Right lobe of liver (tissue), 6 donors: ENCODE measurements at regions not wholly inside any gene's neighbourhood (a gene's known extent, or its start where the extent isn't known, plus 50 kb on each side); places are given as distances from the start of the nearest gene placed in this dataset.
"Not testable (repeated sequence)": the region's sequence is repeated elsewhere in the genome, so short reads cannot be mapped to it uniquely, and the experiment has no call there.

Experiments used
- ATAC-seq, 4 donors: fragments of 200-7000 bp; cut with Tn5 transposase; one replicate each; pipeline ENCODE4 v1.9.1; 2020; ENCODE audit warnings: mild to moderate bottlenecking in 4 of 4, moderate library complexity in 4 of 4
- DNase-seq, 3 donors: peaks; one replicate each; pipeline ENCODE4 v3.0.0-alpha.2; 2020
- H3K27ac ChIP-seq, 3 donors: fragments of 200-600 bp; one replicate each; pipeline ENCODE4 v1.8.0; 2022
- H3K27me3 ChIP-seq, 2 donors: fragments of 200-600 bp; one replicate each; pipeline ENCODE4 v1.8.0; 2022
- H3K36me3 ChIP-seq, 4 donors: fragments of 200-600 bp; sonication (generic) in 1 of 4; one replicate each; pipeline versions ENCODE4 v1.5.1 to v1.8.0; 2017 to 2022; ENCODE audit warnings: control low read depth in 1 of 4
- H3K4me1 ChIP-seq, 4 donors: fragments of 200-600 bp; sonication (generic) in 1 of 4; one replicate each; pipeline versions ENCODE4 v1.5.1 to v1.8.0; 2017 to 2022; ENCODE audit warnings: control low read depth in 1 of 4
- H3K4me3 ChIP-seq, 3 donors: fragments of 200-600 bp; one replicate each; pipeline ENCODE4 v1.8.0; 2022
- H3K9me3 ChIP-seq, 4 donors: fragments of 200-600 bp; sonication (generic) in 1 of 4; one replicate each; pipeline versions ENCODE4 v1.5.1 to v1.8.0; 2017 to 2022; ENCODE audit warnings: control low read depth in 1 of 4
- POLR2A ChIP-seq: fragments of 450-650 bp; IDR thresholded peaks from one replicate; pipeline ENCODE4 v1.6.1; 2017; ENCODE audit warnings: antibody characterized with exemption, mild to moderate bottlenecking
- WGBS: methylation state at CpG from one replicate; pipeline ENCODE4 v1.1.6; 2018; ENCODE audit warnings: low coverage, low lambda C conversion rate; ENCODE audit not compliant: insufficient coverage; ENCODE audit errors: missing lambda C conversion rate; 5-methylcytosine and 5-hydroxymethylcytosine counted together
- intact Hi-C, 2 donors: fragments of 100-400 bp; cut with DNase I; formaldehyde crosslinking; loops; one replicate each; pipeline versions ENCODE4 v1.11.2 to v1.14.1; 2022
- TF ChIP-seq, protein P1 (sequence below), 4 donors: fragments of 200-600 bp in 3 of 4; fragments of 450-650 bp in 1 of 4; IDR thresholded peaks; one replicate each; pipeline versions ENCODE4 v1.5.1 to v1.8.0; 2016 to 2022; ENCODE audit warnings: antibody characterized with exemption in 4 of 4, mild to moderate bottlenecking in 2 of 4
- donor health status: DM: no; HTN: yes; CAD: no.
- donor health status: DM: no; HTN: no; CAD: no.
- donor health status: DM: no; HTN: no; CAD: no.
- donor health status: DM: no; HTN: yes; CAD: no.
- donor health status: DM: no; HTN: yes; CAD: no.

DNA sequence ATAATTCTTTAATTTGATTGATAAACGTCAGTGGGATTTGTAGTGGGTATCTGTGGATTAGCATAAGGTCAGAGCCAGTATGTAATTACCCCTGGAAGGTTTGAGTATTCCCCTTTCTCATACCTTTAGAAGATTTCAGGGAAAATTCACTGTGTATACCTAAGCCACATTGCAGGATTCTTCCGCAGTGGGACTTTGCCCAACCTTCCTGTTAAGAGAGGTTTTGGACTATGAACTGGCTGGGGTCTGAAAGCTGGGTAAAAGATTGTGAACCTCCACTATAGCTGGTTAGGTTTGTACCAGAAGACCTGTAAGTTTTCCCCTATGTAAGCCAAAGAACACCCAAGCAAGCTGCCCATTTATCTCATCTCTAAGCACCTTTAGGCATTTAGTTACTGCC is 150.2 kb downstream of the TTC6 start:
- ATAC-seq: no peak
- no peaks in the 10 kb centered on the region for H3K4me1 ChIP-seq
- no peak for DNase-seq
- intact Hi-C loops: no loop called here
- H3K27ac ChIP-seq: no peak overlapping the region
- H3K36me3 ChIP-seq: no peaks in the 10 kb centered on the region
- no peaks in the 10 kb centered on the region for H3K9me3 ChIP-seq
- H3K27me3 ChIP-seq: no peaks in the 10 kb centered on the region
- no peak overlapping the region for H3K4me3 ChIP-seq
- no peak for TF ChIP-seq POLR2A
- TF ChIP-seq, protein P1, sequence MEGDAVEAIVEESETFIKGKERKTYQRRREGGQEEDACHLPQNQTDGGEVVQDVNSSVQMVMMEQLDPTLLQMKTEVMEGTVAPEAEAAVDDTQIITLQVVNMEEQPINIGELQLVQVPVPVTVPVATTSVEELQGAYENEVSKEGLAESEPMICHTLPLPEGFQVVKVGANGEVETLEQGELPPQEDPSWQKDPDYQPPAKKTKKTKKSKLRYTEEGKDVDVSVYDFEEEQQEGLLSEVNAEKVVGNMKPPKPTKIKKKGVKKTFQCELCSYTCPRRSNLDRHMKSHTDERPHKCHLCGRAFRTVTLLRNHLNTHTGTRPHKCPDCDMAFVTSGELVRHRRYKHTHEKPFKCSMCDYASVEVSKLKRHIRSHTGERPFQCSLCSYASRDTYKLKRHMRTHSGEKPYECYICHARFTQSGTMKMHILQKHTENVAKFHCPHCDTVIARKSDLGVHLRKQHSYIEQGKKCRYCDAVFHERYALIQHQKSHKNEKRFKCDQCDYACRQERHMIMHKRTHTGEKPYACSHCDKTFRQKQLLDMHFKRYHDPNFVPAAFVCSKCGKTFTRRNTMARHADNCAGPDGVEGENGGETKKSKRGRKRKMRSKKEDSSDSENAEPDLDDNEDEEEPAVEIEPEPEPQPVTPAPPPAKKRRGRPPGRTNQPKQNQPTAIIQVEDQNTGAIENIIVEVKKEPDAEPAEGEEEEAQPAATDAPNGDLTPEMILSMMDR (IDR thresholded peaks at IDR 0.05): no peak
- WGBS: 72% methylated on average over 2 of the region's 2 CpGs

DNA sequence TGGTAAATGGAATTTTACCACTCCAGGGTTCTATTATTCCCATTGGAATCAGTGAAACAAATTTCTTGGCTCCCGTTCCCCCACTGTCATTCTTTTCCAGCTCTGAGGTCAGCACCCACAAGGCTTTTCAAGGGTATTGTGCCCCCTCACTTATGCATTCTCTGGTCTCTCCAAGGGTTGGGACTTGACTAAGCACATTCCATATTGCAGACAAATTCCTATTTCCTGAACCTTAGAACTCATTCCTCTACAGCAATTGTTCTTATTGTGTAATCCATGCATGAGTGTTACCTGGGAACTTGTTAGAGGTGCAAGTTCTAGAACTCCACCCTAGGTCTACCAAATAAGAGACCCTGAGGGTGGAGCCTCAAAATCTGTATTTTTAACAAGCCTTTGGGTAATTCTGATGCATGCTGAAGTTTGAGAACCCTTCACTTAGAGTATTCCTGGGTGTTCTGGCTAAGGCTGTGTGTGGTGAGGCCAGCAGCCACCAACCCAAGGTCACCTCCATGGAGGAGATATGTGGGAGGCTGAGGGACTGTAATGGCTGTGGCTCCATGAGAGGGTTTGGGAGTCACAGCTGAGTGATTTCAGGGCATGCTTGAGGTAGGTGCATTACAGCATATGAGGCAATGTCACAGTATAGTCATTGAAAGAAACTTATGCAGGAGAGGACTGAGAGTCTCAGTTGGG is 150.9 kb downstream of the TTC6 start:
- intact Hi-C loops: no loop called here
- H3K36me3 ChIP-seq: no peaks in the 10 kb centered on the region
- no peak overlapping the region for H3K27ac ChIP-seq
- no peak overlapping the region for H3K4me3 ChIP-seq
- DNase-seq (no peak), ATAC-seq (no peak)
- no peaks in the 10 kb centered on the region for H3K27me3 ChIP-seq
- no peaks in the 10 kb centered on the region for H3K9me3 ChIP-seq
- WGBS: 91% methylated on average over 1 of the region's 1 CpG
- TF ChIP-seq, protein P1 (IDR thresholded peaks at IDR 0.05): no peak
- no peak for TF ChIP-seq POLR2A
- H3K4me1 ChIP-seq: no peaks in the 10 kb centered on the region

DNA sequence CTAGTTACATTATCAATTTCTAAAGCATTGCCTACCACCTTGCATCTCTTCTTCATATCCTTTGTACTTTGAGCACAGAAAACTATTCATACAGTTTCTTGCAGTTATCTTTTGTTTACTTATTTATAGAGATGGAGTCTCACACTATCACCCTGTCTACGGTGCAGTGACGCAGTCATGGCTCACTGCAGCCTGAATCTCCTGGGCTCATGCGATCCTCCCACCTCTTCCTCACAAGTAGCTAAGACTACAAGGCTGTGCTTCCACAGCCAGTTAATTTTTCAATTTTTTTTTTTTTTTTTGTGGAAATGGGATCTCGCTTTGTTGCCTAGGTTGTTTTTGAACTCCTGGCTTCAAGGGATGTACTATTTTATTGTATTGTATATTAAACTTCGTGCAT is 158.0 kb downstream of the TTC6 start:
- Histone ChIP-seq H3K9me3 (no peaks in the 10 kb centered on the region), H3K27me3 (no peaks in the 10 kb centered on the region), H3K36me3 (no peaks in the 10 kb centered on the region), H3K27ac (no peak overlapping the region), H3K4me3 (no peak overlapping the region), H3K4me1 (no peaks in the 10 kb centered on the region)
- intact Hi-C loops: no loop called here
- DNase-seq (no peak), ATAC-seq (no peak)
- 80% methylated on average over 5 of the region's 5 CpGs for WGBS
- TF ChIP-seq, protein P1 (IDR thresholded peaks at IDR 0.05): no peak
- no peak for TF ChIP-seq POLR2A

DNA sequence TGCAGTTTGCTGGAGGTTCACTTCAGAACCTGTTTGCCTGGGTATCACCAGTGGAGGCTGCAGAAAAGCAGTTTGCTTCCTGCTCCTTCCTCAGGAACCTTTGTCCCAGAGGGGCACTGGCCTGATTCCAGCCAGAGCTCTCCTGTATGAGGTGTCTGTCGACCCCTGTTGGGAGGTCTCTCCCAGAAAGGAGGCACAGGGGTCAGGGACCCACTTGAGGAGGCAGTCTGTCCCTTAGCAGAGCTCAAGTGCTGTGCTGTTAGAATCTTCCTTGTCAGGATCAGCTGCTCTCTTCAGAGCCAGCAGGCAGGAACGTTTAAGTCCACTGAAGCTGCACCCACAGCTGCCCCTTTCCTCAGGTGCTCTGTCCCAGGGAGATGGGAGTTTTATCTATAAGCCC is 164.8 kb downstream of the TTC6 start:
- DNase-seq, H3K9me3 ChIP-seq, ATAC-seq: not testable (repeated sequence)

DNA sequence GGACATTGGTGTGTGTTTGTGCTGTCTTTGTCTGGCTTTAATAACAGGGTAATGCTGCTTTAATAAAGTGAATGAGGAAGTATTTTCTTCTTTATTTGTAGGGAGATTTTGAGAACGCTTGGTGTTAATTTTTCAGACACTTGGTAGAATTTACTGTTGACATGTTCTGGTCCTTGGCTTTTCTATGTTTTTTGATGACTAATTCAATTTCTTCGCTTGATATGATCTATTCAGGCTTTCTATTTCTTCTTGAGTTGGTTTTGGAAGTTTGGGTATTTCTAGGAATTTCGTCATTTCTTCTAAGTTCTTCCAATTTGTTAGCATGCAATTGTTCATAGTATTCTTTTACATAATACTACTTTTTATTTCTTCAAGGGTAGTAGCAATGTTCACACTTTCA is 167.8 kb downstream of the TTC6 start:
- no peak overlapping the region for H3K27ac ChIP-seq
- DNase-seq (no peak), ATAC-seq (no peak)
- WGBS: 82% methylated on average over 3 of the region's 3 CpGs
- H3K9me3 ChIP-seq: no peaks in the 10 kb centered on the region
- H3K4me1 ChIP-seq: no peaks in the 10 kb centered on the region
- H3K36me3 ChIP-seq: no peaks in the 10 kb centered on the region
- intact Hi-C loops: no loop called here
- H3K4me3 ChIP-seq: no peak overlapping the region
- H3K27me3 ChIP-seq: no peaks in the 10 kb centered on the region
- TF ChIP-seq POLR2A: no peak
- TF ChIP-seq, protein P1 (IDR thresholded peaks at IDR 0.05): no peak

More for the DNA sequence above, 164.8 kb downstream of the TTC6 start:
- H3K27me3 ChIP-seq, H3K4me1 ChIP-seq, H3K27ac ChIP-seq, intact Hi-C loops, H3K36me3 ChIP-seq, H3K4me3 ChIP-seq: not testable (repeated sequence)
- WGBS: 20% methylated on average over 1 of the region's 2 CpGs

DNA sequence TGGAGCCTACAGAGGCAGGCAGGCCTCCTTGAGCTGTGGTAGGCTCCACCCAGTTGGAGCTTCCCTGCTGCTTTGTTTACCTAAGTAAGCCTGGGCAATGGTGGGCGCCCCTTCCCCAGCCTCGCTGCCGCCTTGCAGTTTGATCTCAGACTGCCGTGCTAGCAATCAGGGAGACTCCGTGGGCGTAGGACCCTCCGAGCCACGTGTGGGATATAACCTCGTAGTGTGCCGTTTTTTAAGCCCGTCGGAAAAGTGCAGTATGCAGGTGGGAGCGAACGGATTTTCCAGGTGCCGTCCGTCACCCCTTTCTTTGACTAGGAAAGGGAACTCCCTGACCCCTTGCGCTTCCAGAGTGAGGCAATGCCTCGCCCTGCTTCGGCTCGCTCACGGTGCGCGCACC is 176.9 kb downstream of the TTC6 start:
- H3K4me3 ChIP-seq, H3K36me3 ChIP-seq, DNase-seq, H3K27me3 ChIP-seq, intact Hi-C loops, ATAC-seq, H3K4me1 ChIP-seq, H3K27ac ChIP-seq, H3K9me3 ChIP-seq: not testable (repeated sequence)
- 44% methylated on average over 3 of the region's 23 CpGs for WGBS
